ENCODE measurements at regions not wholly inside any gene's neighbourhood (a gene's known extent, or its start where the extent isn't known, plus 50 kb on each side); places are given as distances from the start of the nearest gene placed in this dataset.
"Not testable (repeated sequence)": the region's sequence is repeated elsewhere in the genome, so short reads cannot be mapped to it uniquely, and the experiment has no call there.

DNA sequence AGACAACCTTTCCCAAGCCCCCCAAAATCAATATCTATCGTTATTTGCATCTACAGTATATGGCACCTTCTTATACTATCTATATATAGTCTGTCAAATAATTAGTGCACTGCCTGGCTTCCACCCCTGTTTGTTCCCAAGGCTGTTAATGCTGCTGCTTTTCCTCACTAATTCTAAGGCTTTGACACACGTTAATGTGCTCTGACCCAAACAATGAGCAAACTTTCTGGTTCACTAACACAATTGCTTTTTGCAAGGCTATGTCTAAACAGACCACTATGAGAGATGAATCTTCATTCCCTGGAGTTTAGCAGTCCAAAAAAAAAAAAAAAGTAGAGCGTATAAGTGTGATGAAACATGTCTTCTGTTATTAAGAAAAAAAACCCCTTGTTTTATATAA is 360.9 kb upstream of the AGA start:
- in situ Hi-C loops (cut with MboI; ENCODE audit: low sequenced_read_pairs in 4 of 4) (no loop called here), intact Hi-C loops (cut with DNase I; ENCODE audit: low total_unique reads) (no loop called here)
- Histone ChIP-seq H3K27ac (no peak overlapping the region), H3K4me3 (no peak overlapping the region), H3K4me1 (no peaks in the 10 kb centered on the region), H3K27me3 (no peaks in the 10 kb centered on the region), H3K9me3 (no peaks in the 10 kb centered on the region), H3K36me3 (no peaks in the 10 kb centered on the region)
- TF ChIP-seq, protein P1, sequence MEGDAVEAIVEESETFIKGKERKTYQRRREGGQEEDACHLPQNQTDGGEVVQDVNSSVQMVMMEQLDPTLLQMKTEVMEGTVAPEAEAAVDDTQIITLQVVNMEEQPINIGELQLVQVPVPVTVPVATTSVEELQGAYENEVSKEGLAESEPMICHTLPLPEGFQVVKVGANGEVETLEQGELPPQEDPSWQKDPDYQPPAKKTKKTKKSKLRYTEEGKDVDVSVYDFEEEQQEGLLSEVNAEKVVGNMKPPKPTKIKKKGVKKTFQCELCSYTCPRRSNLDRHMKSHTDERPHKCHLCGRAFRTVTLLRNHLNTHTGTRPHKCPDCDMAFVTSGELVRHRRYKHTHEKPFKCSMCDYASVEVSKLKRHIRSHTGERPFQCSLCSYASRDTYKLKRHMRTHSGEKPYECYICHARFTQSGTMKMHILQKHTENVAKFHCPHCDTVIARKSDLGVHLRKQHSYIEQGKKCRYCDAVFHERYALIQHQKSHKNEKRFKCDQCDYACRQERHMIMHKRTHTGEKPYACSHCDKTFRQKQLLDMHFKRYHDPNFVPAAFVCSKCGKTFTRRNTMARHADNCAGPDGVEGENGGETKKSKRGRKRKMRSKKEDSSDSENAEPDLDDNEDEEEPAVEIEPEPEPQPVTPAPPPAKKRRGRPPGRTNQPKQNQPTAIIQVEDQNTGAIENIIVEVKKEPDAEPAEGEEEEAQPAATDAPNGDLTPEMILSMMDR (IDR thresholded peaks at IDR 0.05 in 4 of 5, conservative IDR thresholded peaks at IDR 0.05 in 1 of 5): no peak
- no peak for TF ChIP-seq POLR2A (IDR thresholded peaks at IDR 0.05)
- DNase-seq (no peak), ATAC-seq (no peak)

DNA sequence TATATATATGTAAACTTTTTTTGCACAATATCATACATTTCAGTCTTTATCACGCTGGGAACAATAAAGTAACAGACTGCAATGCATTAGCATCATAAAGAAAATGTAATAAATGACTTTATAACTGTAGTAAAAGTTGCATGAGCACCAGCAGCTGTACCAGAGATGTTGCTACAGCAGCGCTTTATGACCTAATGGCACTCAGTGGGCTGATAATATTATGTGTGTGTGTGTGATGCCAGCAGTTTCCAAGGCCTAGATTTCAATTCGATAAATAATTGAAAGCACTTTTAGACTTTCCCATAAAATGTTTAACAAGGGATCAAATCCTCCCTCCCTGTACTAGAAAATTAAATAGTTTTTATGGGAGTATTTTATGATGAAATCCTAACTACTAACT is 367.6 kb upstream of the AGA start:
- no peak for DNase-seq
- no peak for ATAC-seq
- TF ChIP-seq, protein P1 (IDR thresholded peaks at IDR 0.05 in 4 of 5, conservative IDR thresholded peaks at IDR 0.05 in 1 of 5): no peak
- TF ChIP-seq POLR2A (IDR thresholded peaks at IDR 0.05): no peak
- Histone ChIP-seq H3K27ac (no peak overlapping the region), H3K27me3 (no peaks in the 10 kb centered on the region), H3K4me1 (no peaks in the 10 kb centered on the region), H3K36me3 (no peaks in the 10 kb centered on the region), H3K9me3 (no peaks in the 10 kb centered on the region), H3K4me3 (no peak overlapping the region)
- in situ Hi-C loops (cut with MboI; ENCODE audit: low sequenced_read_pairs in 4 of 4): no loop called here
- intact Hi-C loops (cut with DNase I; ENCODE audit: low total_unique reads): no loop called here

DNA sequence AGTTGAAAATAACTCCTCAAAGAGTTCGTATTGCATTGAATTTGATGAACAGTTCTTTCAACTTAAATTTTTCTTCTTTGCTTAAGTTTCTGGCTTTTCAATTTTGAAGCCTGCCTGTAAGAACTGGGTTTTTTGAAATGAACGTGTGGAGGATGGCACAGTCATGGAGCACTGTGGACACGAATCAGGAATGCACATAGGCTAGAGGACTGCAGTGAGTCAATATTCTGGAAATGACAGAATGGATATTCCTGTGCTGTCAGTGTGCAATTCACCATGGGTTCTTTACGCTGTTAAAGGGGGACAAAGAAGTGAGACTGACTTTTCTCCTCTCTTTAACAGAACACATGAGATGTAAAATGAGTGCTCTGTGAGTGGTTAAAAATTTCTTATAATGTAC is 368.0 kb upstream of the AGA start:
- no peaks in the 10 kb centered on the region for H3K9me3 ChIP-seq
- no peak for DNase-seq
- in situ Hi-C loops (cut with MboI; ENCODE audit: low sequenced_read_pairs in 4 of 4): no loop called here
- no peak overlapping the region for H3K4me3 ChIP-seq
- ATAC-seq: no peak
- no peaks in the 10 kb centered on the region for H3K36me3 ChIP-seq
- no peaks in the 10 kb centered on the region for H3K4me1 ChIP-seq
- H3K27ac ChIP-seq: no peak overlapping the region
- TF ChIP-seq, protein P1 (IDR thresholded peaks at IDR 0.05 in 4 of 5, conservative IDR thresholded peaks at IDR 0.05 in 1 of 5): no peak
- TF ChIP-seq POLR2A (IDR thresholded peaks at IDR 0.05): no peak
- intact Hi-C loops (cut with DNase I; ENCODE audit: low total_unique reads): no loop called here
- H3K27me3 ChIP-seq: no peaks in the 10 kb centered on the region

DNA sequence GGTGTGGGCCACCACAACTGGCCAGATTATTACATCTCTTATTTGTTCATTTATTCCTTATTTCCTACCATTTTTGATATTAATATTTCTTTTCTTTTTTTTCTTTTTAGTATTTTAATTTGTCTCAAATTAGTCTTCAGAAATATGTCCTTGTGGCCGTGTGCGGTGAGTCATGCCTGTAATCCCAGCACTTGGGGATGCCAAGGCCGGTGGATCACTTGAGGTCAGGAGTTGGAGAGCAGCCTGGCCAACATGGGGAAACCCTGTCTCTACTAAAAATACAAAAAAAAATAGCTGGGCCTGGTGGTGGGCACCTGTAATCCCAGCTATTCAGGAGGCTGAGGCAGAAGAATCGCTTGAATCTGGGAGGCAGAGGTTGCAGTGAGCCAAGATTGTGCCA is 376.2 kb upstream of the AGA start:
- H3K27me3 ChIP-seq; DNase-seq; H3K4me1 ChIP-seq; H3K27ac ChIP-seq; H3K9me3 ChIP-seq; in situ Hi-C loops (cut with MboI; ENCODE audit: low sequenced_read_pairs in 4 of 4); ATAC-seq; intact Hi-C loops (cut with DNase I; ENCODE audit: low total_unique reads); H3K36me3 ChIP-seq; H3K4me3 ChIP-seq: not testable (repeated sequence)

DNA sequence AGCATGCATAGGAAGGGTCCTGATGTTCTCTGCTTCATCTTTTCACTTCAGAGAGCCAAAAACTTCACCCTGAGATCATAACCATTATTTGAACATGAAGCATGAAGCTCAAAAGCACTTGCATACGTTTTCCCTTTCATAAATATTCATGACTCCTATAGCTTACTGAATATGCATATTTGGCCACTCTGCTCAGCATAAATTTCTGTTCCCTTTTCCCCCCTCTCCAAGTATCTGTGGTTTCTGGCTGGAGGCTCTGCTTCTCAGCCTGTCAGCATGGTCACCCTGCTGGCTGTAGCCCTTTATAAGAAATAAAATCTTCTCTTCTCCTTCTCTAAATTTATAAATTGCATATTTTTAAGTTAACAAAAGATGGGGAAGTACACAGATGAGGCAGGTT is 384.7 kb upstream of the AGA start:
- DNase-seq: no peak
- Histone ChIP-seq H3K27me3 (no peaks in the 10 kb centered on the region), H3K27ac (no peak overlapping the region), H3K4me3 (no peak overlapping the region), H3K9me3 (no peaks in the 10 kb centered on the region), H3K4me1 (no peaks in the 10 kb centered on the region), H3K36me3 (no peaks in the 10 kb centered on the region)
- in situ Hi-C loops (cut with MboI; ENCODE audit: low sequenced_read_pairs in 4 of 4): no loop called here
- intact Hi-C loops (cut with DNase I; ENCODE audit: low total_unique reads): no loop called here
- no peak for ATAC-seq
- TF ChIP-seq POLR2A (IDR thresholded peaks at IDR 0.05): no peak
- TF ChIP-seq, protein P1 (IDR thresholded peaks at IDR 0.05 in 4 of 5, conservative IDR thresholded peaks at IDR 0.05 in 1 of 5): no peak

All from gastrocnemius medialis (tissue), 4 donors.